Stimulated activated CD8-positive, alpha-beta memory T cell treated with anti-CD3 and anti-CD28 coated beads, Interleukin-7, amount 100 ng/mL, for 4 hours (primary cell): ENCODE measurements at regions not wholly inside any gene's neighbourhood (a gene's known extent, or its start where the extent isn't known, plus 50 kb on each side); places are given as distances from the start of the nearest gene placed in this dataset.

ENCODE experiments used
- DNase-seq, 2 donors: peaks; one replicate each; pipeline ENCODE4 v3.0.0-alpha.2; 2020; ENCODE audit warnings: low read depth in 2 of 2

- DNase-seq: no peak
These were observed 77.1 kb downstream of the FBXO5 start for GRCh38 chr6:152905551-152906299.

GRCh38 chr6:152909241-152909640 lies 73.6 kb downstream of the FBXO5 start:
- no peak for DNase-seq

GRCh38 chr6:152916035-152916434 lies 66.8 kb downstream of the FBXO5 start:
- DNase-seq: no peak

GRCh38 chr6:152918991-152919390 lies 63.9 kb downstream of the FBXO5 start:
- no peak for DNase-seq

- DNase-seq: no peak
These were observed 62.8 kb downstream of the FBXO5 start for GRCh38 chr6:152920016-152920415.
